Stimulated activated CD8-positive, alpha-beta memory T cell treated with anti-CD3 and anti-CD28 coated beads, Interleukin-7, amount 100 ng/mL, for 1 hour (primary cell): ENCODE measurements at regions not wholly inside any gene's neighbourhood (a gene's known extent, or its start where the extent isn't known, plus 50 kb on each side); places are given as distances from the start of the nearest gene placed in this dataset.
"Not testable (repeated sequence)": the region's sequence is repeated elsewhere in the genome, so short reads cannot be mapped to it uniquely, and the experiment has no call there.

Experiments used
- DNase-seq, 2 donors: peaks; one replicate each; pipeline ENCODE4 v3.0.0-alpha.2; 2020; ENCODE audit warnings: low read depth in 2 of 2

DNA sequence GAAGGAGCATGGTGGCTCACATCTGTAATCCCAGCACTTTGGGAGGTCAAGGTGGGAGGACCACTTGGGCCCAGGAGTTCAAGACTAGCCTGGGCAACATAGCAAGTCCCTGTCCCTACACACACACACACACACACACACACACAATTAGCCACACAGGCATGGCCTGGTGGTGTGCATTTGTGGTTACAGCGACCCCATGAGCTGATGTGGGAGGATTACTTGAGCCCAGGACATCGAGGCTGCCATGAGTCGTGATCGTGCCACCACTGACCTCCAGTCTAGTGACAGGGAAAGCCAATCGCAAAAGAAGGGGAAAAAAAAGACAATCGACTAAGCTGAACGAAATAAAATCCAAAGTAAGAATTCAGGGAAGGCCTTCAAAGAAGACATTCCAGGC, 67.9 kb downstream of the TBX3 start:
- no peak for DNase-seq

DNA sequence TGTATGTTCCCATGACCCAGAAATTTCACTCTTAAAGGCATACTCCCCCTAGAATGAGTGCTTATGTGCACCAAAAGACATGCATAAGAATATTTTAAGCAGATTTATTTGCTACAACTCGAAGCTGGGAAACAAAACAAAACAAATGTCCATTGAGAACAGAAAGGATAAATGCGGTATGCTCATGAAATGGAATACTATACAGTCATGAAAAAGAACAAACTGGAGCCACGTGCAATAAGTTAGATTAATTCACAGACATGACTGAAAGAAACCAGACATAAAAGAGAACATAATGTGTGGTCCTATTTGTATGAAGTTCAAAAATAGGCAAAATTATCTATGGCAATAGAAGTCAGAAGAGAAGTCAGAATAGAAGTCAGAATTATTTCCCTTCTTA, 69.9 kb downstream of the TBX3 start:
- no peak for DNase-seq

DNA sequence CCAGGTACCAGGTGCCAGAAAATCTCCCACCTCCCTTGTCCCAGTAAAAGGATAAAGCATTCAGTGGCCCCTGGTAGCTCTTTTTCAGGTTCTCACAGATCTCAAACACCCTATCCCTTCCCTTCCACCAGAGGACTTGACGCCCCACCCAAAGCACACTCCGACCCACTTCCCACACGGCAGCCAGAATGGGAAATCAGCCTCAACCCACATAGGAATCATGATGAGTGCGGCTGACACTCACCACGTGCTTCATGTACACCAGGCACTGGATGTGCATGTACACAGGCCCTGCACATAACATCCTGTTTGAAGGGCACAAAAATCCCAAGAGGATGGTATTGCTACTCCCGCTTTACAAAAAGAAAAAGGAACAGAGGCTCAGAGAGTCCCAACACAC, 71.9 kb downstream of the TBX3 start:
- DNase-seq, result no peak

DNA sequence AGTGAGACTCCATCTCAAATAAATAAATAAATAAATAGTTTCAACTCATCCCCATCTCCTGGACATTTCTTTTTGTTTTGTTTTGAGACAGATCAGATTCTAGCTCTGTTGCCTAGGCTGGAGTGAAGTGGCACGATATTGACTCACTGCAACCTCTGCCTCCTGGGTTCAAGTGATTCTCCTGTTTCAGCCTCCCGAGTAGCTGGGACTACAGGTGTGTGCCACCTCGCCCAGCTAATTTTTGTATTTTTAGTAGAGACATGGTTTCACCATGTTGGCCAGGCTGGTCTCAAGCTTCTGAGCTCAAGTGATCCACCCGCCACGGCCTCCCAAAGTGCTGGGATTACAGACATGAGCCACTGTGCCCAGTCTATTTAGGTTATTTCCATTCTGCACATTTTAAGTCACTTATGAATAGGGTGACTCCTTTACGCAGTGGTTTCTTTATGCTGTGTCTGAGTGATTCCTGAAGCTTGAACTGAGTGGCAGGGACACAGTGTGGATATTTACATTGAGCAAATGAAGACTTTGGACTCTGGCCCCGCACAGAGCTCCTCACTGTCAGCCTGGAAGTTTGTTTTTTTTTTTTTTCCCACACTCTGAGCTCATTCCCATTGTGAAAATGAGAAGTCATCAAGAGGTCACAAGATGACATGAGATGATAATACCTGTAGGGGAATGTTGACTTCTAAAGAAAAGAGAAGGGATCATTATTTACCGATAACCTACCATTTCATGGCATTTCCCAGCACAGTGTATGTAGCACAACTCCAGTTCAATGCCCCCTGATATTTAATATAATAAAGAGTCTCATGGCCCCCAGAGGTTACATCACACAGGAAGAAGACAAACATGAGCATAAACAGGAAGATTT, 72.6 kb downstream of the TBX3 start:
- no peak for DNase-seq

DNA sequence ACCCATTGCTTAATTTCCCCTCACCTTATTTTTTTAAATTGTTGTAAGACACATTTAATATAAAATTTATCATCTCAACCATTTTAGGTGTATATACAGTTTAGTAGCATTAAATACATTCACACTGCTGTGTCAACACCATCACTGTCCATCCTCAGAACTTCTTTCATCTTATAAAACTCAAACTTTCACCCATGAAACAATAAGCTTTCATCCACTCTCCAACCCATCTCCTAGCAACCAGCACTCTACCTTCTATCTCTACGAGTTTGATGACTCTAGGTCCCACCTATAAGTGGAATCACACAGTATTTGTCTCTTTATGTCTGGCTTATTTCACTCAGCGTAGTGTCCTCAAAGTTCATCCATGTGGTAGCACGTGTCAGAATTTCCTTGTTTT, 75.5 kb downstream of the TBX3 start:
- no peak for DNase-seq

DNA sequence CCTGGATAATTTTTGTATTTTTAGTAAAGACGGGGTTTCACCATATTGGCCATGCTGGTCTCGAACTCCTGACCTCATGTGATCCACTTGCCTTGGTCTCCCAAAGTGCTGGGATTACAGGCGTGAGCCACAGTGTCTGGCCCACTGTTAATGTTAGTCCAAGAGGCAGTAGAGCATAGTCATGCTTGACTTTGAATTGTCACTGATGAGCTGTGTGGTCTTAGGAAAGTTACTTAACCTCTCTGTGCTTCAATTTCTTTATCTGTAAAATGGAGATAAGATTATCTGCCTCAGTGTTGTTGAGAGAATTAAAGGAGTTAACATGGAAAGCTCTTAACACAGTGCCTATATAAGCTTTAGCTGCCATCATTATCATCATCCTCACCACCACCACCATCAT, 78.1 kb downstream of the TBX3 start:
- no peak for DNase-seq

DNA sequence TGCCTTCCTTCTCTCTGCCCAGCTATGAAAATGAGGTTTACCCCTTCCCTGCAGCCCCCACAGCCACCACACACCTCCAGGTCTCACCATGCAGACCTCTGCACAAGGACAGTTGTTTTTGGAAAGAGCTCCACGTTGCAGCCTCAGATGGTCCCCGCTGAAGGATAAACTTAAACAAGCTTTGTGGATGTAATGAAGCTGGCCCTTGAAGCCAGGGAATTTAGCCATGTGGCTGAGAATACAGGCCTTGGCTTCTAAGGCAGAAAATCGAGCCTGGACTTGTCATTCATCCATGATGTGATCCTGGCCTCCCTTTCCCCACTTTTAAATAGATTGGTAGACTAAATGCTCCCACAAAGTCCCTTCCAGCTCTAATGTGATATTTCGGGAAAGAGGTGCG, 79.4 kb downstream of the TBX3 start:
- no peak for DNase-seq

DNA sequence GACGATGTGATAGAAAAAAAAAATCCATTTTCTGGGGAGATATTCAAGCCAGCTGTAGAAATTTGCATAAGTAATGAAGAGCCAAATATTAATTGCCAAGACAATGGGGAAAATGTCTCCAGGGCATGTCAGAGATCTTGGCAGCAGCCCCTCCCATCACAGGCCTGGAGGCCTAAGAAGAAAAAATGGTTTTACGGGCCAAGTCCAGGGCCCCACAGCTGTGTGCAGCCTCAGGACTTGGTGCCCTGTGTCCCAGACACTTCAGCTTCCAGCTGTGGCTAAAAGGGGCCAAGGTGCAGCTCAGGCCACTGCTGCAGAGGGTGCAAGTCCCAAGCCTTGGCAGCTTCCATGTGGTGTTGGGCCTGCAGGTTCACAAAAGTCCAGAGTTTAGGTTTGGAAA, 83.4 kb downstream of the TBX3 start:
- DNase-seq, result not testable (repeated sequence)

DNA sequence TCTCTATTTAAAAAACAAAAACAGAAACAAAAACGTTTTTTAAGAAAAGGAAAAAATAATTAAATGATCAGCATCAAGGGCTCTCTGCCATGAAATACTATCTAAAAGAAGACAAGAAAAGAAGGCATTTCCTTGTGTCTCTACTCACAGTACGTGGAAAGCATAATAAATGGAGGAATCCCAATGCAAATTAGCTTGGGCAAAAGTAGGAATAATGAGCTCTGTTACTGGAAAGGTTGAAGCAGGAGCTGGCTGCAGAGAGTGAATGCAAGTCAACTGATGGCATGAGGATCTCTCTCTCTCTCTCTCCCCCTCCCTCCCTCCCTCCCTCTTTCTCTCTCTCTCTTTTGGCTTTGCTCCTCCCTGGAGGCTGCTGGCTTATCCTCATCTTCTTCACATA, 85.9 kb downstream of the TBX3 start:
- no peak for DNase-seq

DNA sequence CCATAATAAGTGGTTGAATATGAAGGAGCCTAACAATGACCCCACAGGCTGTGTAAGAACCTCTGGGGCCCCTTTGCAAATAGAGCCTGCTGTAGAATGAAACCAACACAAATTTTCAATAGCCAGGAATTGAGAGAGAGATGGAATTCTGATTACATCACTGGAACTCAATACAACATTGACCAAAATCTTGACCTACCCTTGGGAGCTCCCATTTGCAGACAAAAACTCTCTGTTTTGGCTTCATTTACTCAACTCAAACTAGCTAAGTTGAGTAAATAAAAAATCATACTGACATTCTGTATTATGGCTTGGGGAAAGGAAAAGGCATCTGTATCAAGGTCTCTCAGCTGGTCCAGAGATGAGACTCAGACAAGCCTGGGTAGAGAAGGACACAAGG, 91.0 kb downstream of the TBX3 start:
- DNase-seq, result no peak

DNA sequence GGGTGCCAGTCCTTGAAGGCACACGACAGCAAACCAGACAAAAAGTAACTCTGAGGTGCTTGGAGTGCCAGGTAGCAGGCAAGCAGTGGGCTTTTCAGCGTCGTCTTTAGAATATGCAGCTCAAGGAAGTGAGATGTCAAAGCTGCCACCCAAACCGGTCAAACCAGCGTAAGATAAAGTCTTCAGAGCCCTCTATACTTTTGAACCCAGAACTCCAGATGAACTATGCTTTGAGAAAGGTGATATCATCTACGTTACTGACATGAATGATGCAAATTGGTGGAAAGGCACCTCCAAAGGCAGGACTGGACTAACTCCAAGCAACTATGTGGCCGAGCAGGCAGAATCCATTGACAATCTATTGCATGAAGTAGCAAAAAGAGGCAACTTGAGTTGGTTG, 95.9 kb downstream of the TBX3 start:
- DNase-seq, result no peak

DNA sequence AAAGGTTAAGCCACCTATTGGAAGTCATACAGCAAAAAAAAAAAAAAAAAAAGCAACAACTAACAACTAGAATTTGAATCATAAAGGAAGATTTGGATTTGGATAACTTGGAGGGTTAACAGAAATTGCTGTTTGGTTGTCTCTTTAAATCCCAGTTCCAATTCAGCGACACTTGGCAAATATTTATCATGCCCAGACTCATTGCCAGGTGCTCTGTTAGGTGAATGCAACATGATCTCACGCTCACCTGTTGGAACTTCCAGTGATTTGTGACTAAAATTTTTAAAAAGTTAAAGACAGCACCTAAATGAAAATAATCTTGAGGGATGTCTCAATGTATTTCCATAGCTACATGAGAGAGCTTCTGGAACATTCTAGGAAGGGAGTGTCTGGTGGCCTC, 103.7 kb downstream of the TBX3 start:
- no peak for DNase-seq

DNA sequence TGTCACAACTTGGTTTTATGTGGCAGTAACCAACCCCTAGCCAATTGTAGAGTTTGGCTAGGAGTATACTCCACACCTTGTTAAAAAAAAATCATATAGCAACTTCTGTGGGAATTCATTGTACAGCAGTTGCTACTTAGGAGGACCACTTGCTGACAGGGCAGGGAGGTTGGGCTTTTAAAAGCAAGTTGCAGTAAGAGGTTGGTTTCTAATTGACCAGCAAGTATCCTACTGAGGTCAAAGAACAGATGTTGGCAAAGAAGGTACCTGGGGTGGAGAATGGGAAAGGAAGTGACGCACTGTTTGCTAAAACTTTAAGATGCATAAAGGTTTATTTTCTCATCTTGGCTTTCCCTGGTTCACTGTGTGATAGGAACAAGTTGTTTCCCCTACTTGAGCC, 104.6 kb downstream of the TBX3 start:
- DNase-seq, result no peak

DNA sequence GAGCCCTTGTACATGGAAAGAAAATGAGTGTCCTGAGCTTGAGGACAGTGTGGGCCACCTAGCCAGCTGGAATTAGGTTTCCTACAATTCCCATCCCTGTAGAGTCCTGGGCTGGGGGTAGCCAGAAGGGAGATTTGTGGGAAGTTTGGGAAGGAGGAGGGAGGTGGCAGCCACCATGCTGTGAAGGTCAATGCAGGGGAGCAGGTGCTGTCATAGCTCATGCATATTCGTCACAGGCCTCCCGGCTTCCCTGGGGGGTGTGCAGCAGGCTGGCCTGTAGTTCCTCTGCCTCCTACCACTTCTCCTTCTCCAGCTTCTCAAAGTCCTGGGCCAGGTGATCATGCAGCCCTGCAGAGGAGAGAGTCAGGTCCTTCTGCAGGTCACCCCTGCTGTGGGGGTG, 121.3 kb downstream of the TBX3 start:
- no peak for DNase-seq

DNA sequence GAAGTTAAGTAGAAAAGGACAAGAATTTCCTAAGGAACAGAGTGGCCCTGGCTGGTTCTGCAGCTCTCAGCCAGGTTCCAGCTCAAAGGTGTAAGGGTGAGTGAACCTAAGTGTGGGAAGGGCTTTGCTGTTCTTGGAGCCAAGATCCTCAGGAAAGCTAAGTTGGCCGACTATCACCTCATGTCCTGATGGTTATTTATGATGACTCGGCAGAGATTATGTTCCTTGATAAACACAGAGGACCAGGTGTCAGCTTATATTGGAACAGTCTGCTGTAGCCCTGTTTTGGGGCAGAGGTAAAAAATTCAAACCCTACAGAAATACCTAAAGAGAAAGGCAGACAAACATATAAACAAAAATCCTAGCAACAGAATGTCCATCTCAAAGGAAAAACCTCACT, 128.5 kb downstream of the TBX3 start:
- no peak for DNase-seq

DNA sequence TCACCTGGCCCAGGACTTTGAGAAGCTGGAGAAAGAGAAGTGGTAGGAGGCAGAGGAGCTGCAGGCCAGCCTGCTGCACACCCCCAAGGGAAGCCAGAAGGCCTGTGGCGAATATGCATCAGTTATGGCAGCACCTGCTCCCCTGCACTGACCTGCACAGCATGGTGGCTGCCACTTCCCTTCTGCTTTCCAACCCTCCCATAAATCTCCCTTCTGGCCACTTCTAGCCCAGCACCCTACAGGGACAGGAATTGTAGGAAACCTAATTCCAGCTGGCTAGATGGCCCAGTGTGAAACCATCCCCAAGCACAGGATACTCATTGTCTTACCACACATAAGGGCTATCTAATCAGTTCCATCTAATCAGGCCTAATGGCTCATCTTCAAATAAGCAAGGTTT, 136.3 kb downstream of the TBX3 start:
- no peak for DNase-seq

DNA sequence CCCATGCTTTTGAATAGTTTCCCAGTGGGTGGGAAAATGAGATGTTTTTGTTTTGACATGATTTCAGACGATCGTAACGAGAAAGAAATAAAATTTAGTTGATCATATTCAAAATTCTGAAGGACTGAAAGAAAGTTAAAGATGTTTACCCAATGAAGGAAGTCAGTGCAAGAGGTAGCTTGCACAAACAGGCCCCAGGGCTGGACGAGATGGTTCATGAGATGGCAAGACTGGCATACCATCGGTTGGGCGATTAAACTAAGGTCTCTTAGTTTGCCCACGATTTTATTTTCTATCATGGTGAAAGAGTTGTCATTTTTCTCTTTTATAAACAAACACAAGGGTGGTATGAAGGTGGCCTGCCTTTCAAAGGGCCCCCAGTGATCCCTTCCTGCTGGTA, 124.5 kb upstream of the TBX5 start:
- no peak for DNase-seq

DNA sequence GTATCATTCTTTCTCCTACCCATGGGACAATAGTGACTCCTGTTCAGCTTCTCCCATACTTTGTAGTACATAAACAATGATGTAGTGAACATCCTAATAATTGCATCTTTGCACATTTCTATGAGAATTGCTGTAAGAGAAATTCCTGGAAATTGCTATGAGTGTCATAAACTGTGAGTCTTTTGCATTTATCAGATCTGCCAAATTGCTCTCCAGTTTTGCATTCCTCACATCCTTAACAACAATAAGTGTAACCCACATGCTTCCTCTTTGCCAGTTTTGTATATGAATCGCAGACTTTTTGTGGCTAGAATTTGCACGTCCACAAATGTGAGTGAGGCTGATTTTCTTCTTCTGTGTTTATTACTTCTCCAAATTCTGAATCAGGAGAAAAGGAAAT, 124.0 kb upstream of the TBX5 start:
- no peak for DNase-seq

DNA sequence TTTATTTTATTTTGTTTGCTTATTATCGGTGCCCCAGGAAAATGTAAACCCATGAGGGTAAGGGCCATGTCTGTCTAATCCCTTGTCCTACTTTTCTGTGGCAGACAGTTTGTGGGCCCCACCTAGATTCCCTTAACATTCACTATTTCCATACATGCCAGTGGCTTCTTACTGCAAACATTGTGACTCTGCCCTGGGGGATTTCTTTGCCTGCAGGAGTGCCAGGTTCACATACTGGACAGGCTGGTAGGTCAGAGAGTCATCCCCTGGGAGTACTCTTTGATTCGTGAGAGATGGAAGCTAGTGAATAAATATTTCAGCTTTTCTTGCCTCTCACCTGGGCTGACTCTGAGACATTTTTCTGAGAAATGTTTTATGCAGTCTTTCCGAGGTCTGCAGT, 122.8 kb upstream of the TBX5 start:
- DNase-seq, result no peak

DNA sequence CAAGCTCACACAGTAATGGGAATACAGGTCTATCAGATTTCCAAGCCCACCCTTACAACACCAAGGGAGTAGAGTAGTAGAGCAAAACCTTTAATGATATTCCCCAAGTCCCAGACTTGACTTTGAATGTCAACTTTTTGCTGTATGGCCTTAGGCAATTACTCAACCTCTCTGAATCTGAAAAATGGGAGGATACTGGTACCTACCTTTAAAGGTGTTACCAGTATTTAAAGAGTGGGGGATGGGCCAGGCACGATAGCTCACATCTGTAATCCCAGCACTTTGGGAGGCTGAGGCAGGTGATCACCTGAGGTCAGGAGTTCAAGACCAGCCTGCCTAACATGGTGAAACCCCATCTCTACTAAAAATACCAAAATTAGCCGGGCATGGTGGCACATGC, 115.2 kb upstream of the TBX5 start:
- DNase-seq, result not testable (repeated sequence)

DNA sequence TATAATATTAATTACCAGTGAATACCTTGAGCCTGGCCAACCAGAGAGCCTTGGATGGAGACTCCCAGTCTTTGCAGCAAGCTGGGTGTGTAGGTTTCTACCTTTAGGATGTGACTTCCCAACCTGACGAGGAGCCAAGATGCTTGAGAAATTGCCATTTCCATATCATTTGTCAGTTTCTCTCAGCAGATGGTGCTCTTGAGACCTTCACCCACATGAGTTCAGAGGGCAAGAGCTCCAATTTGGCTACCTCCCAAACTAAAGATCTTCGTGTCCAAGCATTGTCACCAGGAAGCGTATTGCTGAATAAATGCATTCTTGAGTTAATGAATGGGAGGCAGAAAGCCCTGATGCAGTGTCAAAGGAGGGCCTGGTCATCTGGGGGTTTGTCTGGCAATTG, 106.4 kb upstream of the TBX5 start:
- DNase-seq, result no peak

DNA sequence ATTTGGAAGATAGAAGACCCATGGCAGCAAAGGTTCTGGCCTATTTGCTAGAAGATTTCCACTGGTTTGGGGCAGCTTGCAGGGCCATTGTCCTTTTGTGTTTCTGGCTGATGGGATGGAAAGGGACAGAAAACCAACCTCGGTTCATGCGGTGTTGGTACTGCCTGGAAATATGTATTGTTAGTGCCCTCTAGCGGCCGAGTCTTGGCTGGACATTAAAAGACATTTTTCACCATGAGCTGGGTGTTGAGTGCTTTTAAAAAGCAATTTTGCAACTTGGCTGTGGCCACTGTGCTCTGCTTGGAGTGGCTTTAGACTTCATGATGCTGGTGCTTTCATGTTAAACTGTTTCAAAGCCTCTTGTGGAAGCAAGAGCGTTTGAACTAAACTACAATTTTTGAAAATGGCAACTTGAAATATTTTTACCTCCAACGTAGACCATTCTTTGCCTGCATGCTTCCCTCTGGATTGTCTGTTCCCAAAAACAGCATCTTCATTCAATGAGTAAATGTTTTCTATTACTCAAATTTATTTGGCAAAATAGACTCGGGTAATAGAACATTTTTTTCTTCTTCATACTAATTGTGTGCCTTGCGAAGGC, 102.7 kb upstream of the TBX5 start:
- DNase-seq, result peak; percentile 5 to 31

DNA sequence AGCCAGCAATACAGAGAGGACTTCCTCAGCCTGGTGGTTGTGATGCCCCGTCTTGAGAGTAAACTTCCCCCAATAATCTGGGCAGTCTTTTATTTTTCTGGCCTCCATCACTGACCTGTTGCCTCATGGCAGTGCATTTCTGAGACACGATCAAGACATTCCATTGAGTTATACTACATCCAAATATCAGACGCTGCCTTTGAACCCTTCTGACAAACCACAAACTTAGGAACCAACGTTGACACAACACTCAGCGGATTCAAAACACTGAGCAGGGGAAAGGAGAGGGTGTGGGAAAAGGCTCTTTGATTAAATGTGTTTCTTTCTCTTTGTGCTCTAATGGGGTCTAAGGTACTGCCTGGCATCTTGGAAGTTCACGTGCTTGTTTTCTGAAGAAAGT, 100.7 kb upstream of the TBX5 start:
- DNase-seq, result no peak

DNA sequence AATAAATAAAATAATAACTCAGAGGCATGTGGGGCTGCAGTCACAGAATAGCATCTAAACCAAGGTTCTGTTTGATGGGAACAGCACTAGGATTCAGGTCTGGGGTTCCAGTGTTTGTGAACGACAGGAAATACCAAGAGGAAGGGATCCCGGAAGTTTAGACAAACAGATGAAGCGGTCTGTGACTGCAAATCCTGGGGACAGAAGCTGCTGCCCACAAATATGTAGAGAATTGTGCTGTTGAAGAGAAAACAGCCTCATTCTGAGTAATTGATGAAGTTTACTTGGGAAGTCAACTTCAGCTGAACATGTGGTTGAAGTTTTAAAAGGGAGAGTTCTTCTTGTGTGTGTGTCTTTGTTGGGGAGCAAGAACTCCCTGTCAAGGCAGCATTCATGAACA, 98.4 kb upstream of the TBX5 start:
- DNase-seq, result no peak
